PC-9 (cell line): ENCODE measurements at regions not wholly inside any gene's neighbourhood (a gene's known extent, or its start where the extent isn't known, plus 50 kb on each side); places are given as distances from the start of the nearest gene placed in this dataset.

Experiments
- BruUV-seq: library from RNA; stranded (reverse); fragments of 400-500 nt; replicated peaks from 2 replicates; lab custom pipeline; 2021; lab: Mats Ljungman, UMichigan
- CTCF ChIA-PET: fragments of 300-600 bp; sonication (Branson Sonifier 250); formaldehyde crosslinking; loops from one replicate; lab custom pipeline; 2022; ENCODE audit warnings: antibody characterized with exemption; lab: Charles Lee
- POLR2A ChIA-PET: fragments of 300-600 bp; sonication (Branson Sonifier 250); formaldehyde crosslinking; loops from one replicate; lab custom pipeline; 2022; ENCODE audit warnings: antibody characterized with exemption; ENCODE audit not compliant: unreplicated experiment; lab: Charles Lee
- DNase-seq, 2 experiments: peaks; one replicate each; pipeline versions ENCODE4 v3.0.0 to v3.0.0-alpha.2; 2015 to 2022; ENCODE audit warnings: mixed read lengths in 1 of 2
- H2AFZ ChIP-seq: fragments of 200-600 bp; sonication (generic); 2 replicates; pipeline ENCODE4 v1.8.1; 2017; ENCODE audit warnings: antibody characterized with exemption
- H3F3A ChIP-seq: fragments of 200-600 bp; sonication (generic); 2 replicates; pipeline ENCODE4 v1.8.1; 2017; ENCODE audit warnings: antibody characterized with exemption, mild to moderate bottlenecking, low read depth; ENCODE audit not compliant: insufficient read depth
- H3K27ac ChIP-seq: fragments of 200-600 bp; sonication (generic); 2 replicates; pipeline ENCODE4 v1.6.1; 2016; ENCODE audit warnings: mixed run types
- H3K27me3 ChIP-seq: fragments of 200-600 bp; sonication (generic); 2 replicates; pipeline ENCODE4 v1.6.1; 2016; ENCODE audit warnings: low read depth, mixed run types; ENCODE audit not compliant: insufficient read depth
- H3K36me3 ChIP-seq: fragments of 200-600 bp; sonication (generic); 2 replicates; pipeline ENCODE4 v1.6.1; 2016; ENCODE audit warnings: low read depth, mixed run types
- H3K4me1 ChIP-seq: fragments of 200-600 bp; sonication (generic); replicated peaks from 2 replicates; pipeline ENCODE4 v1.6.1; 2016; ENCODE audit warnings: mixed run types; ENCODE audit not compliant: insufficient read depth
- H3K4me2 ChIP-seq: fragments of 200-600 bp; sonication (generic); 2 replicates; pipeline ENCODE4 v1.6.1; 2017; ENCODE audit warnings: mixed run types
- H3K4me3 ChIP-seq: fragments of 200-600 bp; sonication (generic); 2 replicates; pipeline ENCODE4 v1.6.1; 2016; ENCODE audit warnings: mixed run types
- H3K79me2 ChIP-seq: fragments of 200-600 bp; sonication (generic); 2 replicates; pipeline ENCODE4 v1.6.1; 2017; ENCODE audit warnings: low read depth, mixed run types
- H3K9me2 ChIP-seq: fragments of 200-600 bp; sonication (generic); 2 replicates; pipeline ENCODE4 v1.8.1; 2017; ENCODE audit warnings: mild to moderate bottlenecking; ENCODE audit not compliant: insufficient read depth
- H3K9me3 ChIP-seq: fragments of 200-600 bp; sonication (generic); 2 replicates; pipeline ENCODE4 v1.8.1; 2016; ENCODE audit warnings: low read depth; ENCODE audit not compliant: insufficient read depth
- H4K20me1 ChIP-seq: fragments of 200-600 bp; sonication (generic); 2 replicates; pipeline ENCODE4 v1.8.1; 2017; ENCODE audit not compliant: insufficient read depth
- EZH2 ChIP-seq: fragments of 200-600 bp; sonication (generic); IDR thresholded peaks from 2 replicates; pipeline ENCODE4 v1.8.0; 2017; ENCODE audit warnings: antibody characterized with exemption, low read depth
- intact Hi-C: fragments of 100-400 bp; cut with micrococcal nuclease; formaldehyde crosslinking; loops from one replicate; pipeline ENCODE4 v1.10.0; 2022; ENCODE audit not compliant: unreplicated experiment
- TF ChIP-seq, protein P1 (sequence below): fragments of 200-600 bp; sonication (generic); conservative IDR thresholded peaks from 2 replicates; pipeline ENCODE4 v1.6.1; 2017; ENCODE audit warnings: mixed run types, antibody characterized with exemption, mild to moderate bottlenecking, moderate library complexity

DNA sequence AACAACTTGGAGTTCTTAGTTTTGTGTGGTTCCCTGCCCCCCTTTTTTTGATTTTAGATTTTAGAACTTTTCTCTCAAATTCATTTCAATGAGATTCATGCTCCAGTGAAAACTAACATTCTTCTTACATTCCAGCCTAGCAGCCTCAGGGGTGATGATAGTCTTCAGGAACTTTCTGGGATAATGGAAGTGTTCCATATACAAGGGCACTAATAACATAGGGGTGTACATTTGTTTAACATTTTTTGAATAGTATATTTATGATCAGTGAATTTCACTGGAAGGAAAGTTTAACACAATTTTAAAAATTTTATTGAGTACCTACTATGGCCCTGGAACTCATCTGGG, 61.4 kb upstream of the ZNF648 start:
- DNase-seq = no peak
- no peak overlapping the region for H3K4me2 ChIP-seq
- H3K27ac ChIP-seq = no peak overlapping the region
- H3K36me3 ChIP-seq = no peaks in the 10 kb centered on the region
- CTCF ChIA-PET = no interaction called here
- BruUV-seq = no TSS peak
- H3K4me1 ChIP-seq = 0 out of 2 replicates have a peak, but pooled peaks cover 7% of the 10 kb centered on the region
- no peaks in the 10 kb centered on the region for H3F3A ChIP-seq
- POLR2A ChIA-PET = no interaction called here
- no peaks in the 10 kb centered on the region for H3K27me3 ChIP-seq
- no peak overlapping the region for H3K4me3 ChIP-seq
- intact Hi-C loops = no loop called here
- H3K9me3 ChIP-seq = 0 out of 2 replicates have a peak, but pooled peaks cover 5% of the 10 kb centered on the region
- H2AFZ ChIP-seq = no peak overlapping the region
- TF ChIP-seq EZH2 = no peak
- TF ChIP-seq, protein P1, sequence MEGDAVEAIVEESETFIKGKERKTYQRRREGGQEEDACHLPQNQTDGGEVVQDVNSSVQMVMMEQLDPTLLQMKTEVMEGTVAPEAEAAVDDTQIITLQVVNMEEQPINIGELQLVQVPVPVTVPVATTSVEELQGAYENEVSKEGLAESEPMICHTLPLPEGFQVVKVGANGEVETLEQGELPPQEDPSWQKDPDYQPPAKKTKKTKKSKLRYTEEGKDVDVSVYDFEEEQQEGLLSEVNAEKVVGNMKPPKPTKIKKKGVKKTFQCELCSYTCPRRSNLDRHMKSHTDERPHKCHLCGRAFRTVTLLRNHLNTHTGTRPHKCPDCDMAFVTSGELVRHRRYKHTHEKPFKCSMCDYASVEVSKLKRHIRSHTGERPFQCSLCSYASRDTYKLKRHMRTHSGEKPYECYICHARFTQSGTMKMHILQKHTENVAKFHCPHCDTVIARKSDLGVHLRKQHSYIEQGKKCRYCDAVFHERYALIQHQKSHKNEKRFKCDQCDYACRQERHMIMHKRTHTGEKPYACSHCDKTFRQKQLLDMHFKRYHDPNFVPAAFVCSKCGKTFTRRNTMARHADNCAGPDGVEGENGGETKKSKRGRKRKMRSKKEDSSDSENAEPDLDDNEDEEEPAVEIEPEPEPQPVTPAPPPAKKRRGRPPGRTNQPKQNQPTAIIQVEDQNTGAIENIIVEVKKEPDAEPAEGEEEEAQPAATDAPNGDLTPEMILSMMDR = no peak
- no peaks in the 10 kb centered on the region for H4K20me1 ChIP-seq
- H3K9me2 ChIP-seq = no peaks in the 10 kb centered on the region
- H3K79me2 ChIP-seq = no peaks in the 10 kb centered on the region

DNA sequence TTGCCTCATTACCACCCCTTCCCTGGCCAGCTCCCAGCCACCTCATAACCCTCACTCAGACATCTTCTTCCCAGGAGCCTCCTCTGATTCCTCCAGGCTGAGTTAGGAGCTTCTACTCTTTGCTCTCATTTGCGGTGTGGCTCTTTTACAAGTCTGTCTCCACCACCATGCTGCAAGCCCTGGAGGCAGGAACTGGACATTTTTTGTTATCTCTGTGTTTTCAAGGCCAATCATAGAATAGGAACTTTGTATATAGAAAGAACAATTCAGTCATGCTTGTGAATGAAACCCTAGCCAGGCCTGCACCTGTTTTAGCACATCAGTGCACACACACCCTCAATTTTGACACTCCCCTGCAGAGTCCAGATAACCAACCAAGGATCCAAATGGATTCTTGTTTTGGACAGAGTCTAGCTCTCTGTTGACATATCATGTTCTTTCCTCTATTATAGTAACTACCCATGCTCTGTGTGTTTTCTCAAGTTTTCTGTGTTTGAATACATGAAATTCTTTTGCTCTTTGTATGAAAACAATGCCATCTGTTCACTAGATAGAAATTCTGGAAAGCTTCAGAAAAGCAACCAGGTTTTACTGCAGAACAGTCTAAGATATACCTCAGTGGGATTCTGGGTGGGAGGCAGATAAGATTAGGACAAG, 60.9 kb upstream of the ZNF648 start:
- Histone ChIP-seq H3K9me3 (0 out of 2 replicates have a peak, but pooled peaks cover 5% of the 10 kb centered on the region), H2AFZ (no peak overlapping the region), H4K20me1 (no peaks in the 10 kb centered on the region), H3K4me3 (no peak overlapping the region), H3K27me3 (no peaks in the 10 kb centered on the region), H3K4me1 (0 out of 2 replicates have a peak, but pooled peaks cover 7% of the 10 kb centered on the region), H3K79me2 (no peaks in the 10 kb centered on the region), H3K9me2 (no peaks in the 10 kb centered on the region), H3K27ac (no peak overlapping the region), H3K36me3 (no peaks in the 10 kb centered on the region), H3K4me2 (no peak overlapping the region), H3F3A (no peaks in the 10 kb centered on the region)
- intact Hi-C loops = no loop called here
- no peak for DNase-seq
- BruUV-seq = no TSS peak
- ChIA-PET POLR2A (no interaction called here), CTCF (no interaction called here)
- TF ChIP-seq, protein P1 = no peak
- TF ChIP-seq EZH2 = no peak

DNA sequence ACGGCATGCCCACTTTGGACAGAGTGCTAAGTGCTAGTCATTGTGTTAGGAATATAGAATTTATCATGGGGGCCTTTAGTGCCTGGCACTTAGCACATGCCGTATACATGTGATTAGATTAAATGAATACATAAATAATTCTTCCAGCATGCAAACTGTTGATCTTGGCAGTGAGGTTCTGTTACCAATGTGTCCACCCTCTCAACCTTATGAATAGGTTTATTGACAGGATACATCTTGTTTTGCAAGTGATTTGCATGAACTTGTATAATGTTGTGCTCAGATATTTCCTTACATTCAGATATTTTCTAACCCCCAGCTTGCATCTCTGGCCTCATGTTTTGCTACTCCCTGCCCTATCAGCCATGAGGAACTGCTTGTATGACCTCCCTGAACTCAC, 60.3 kb upstream of the ZNF648 start:
- Histone ChIP-seq H3K9me2 (no peaks in the 10 kb centered on the region), H3K36me3 (no peaks in the 10 kb centered on the region), H3K4me3 (no peak overlapping the region), H3K27ac (no peak overlapping the region), H4K20me1 (no peaks in the 10 kb centered on the region), H3K4me2 (no peak overlapping the region), H3F3A (no peaks in the 10 kb centered on the region), H3K9me3 (0 out of 2 replicates have a peak, but pooled peaks cover 5% of the 10 kb centered on the region), H3K27me3 (no peaks in the 10 kb centered on the region), H3K4me1 (0 out of 2 replicates have a peak, but pooled peaks cover 7% of the 10 kb centered on the region), H2AFZ (no peak overlapping the region), H3K79me2 (no peaks in the 10 kb centered on the region)
- no peak for DNase-seq
- ChIA-PET POLR2A (no interaction called here), CTCF (no interaction called here)
- TF ChIP-seq, protein P1 = no peak
- TF ChIP-seq EZH2 = no peak
- no TSS peak for BruUV-seq
- intact Hi-C loops = no loop called here
